ENCODE measurements at regions not wholly inside any gene's neighbourhood (a gene's known extent, or its start where the extent isn't known, plus 50 kb on each side); places are given as distances from the start of the nearest gene placed in this dataset.

- TF ChIP-seq, protein P1, sequence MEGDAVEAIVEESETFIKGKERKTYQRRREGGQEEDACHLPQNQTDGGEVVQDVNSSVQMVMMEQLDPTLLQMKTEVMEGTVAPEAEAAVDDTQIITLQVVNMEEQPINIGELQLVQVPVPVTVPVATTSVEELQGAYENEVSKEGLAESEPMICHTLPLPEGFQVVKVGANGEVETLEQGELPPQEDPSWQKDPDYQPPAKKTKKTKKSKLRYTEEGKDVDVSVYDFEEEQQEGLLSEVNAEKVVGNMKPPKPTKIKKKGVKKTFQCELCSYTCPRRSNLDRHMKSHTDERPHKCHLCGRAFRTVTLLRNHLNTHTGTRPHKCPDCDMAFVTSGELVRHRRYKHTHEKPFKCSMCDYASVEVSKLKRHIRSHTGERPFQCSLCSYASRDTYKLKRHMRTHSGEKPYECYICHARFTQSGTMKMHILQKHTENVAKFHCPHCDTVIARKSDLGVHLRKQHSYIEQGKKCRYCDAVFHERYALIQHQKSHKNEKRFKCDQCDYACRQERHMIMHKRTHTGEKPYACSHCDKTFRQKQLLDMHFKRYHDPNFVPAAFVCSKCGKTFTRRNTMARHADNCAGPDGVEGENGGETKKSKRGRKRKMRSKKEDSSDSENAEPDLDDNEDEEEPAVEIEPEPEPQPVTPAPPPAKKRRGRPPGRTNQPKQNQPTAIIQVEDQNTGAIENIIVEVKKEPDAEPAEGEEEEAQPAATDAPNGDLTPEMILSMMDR (IDR thresholded peaks at IDR 0.05): no peak
- TF ChIP-seq POLR2A (IDR thresholded peaks at IDR 0.05): no peak
Measured at GRCh38 chr3:170813266-170813665, 56.7 kb downstream of the RPL22L1 start.

Measured in esophagus squamous epithelium (tissue), 4 donors.